Left colon (tissue), 2 donors: ENCODE measurements at regions not wholly inside any gene's neighbourhood (a gene's known extent, or its start where the extent isn't known, plus 50 kb on each side); places are given as distances from the start of the nearest gene placed in this dataset.
"Not testable (repeated sequence)": the region's sequence is repeated elsewhere in the genome, so short reads cannot be mapped to it uniquely, and the experiment has no call there.

Experiments
- ATAC-seq: fragments of 200-7000 bp; cut with Tn5 transposase; one replicate; pipeline ENCODE4 v1.9.1; 2020; ENCODE audit warnings: mild to moderate bottlenecking, moderate library complexity
- DNase-seq, 2 donors: peaks; one replicate each; pipeline ENCODE4 v3.0.0-alpha.2; 2020
- intact Hi-C, 2 donors: fragments of 100-400 bp; cut with DNase I in 1 of 2; cut with micrococcal nuclease in 1 of 2; formaldehyde crosslinking; loops; one replicate each; pipeline versions ENCODE4 v1.11.2 to v1.14.0; 2022; cut with DNase I, micrococcal nuclease
- donor health status: DM: no; HTN: no; CAD: no.
- donor health status: DM: yes; HTN: yes; CAD: no.

GRCh38 chr22:47406896-47407295 is 644.4 kb downstream of the TBC1D22A start:
- no peak for ATAC-seq
- intact Hi-C loops: no loop called here

GRCh38 chr22:47406180-47406834 is 643.9 kb downstream of the TBC1D22A start:
- DNase-seq (no peak), ATAC-seq (no peak)
- intact Hi-C loops: no loop called here

More at GRCh38 chr22:47406896-47407295, 644.4 kb downstream of the TBC1D22A start:
- no peak for DNase-seq

GRCh38 chr22:47405222-47405621 is 642.8 kb downstream of the TBC1D22A start:
- intact Hi-C loops, ATAC-seq, DNase-seq: not testable (repeated sequence)

GRCh38 chr22:47402876-47403525 is 640.6 kb downstream of the TBC1D22A start:
- intact Hi-C loops: no loop called here
- no peak for DNase-seq
- no peak for ATAC-seq

GRCh38 chr22:47401976-47402770 is 639.7 kb downstream of the TBC1D22A start:
- no peak for DNase-seq
- no peak for ATAC-seq
- intact Hi-C loops: no loop called here

GRCh38 chr22:47401592-47401898 is 639.1 kb downstream of the TBC1D22A start:
- DNase-seq (no peak), ATAC-seq (no peak)
- intact Hi-C loops: no loop called here

GRCh38 chr22:47400701-47401591 is 638.5 kb downstream of the TBC1D22A start:
- no peak for ATAC-seq
- DNase-seq: no peak
- intact Hi-C loops: no loop called here

GRCh38 chr22:47400131-47400530 is 637.7 kb downstream of the TBC1D22A start:
- DNase-seq, intact Hi-C loops, ATAC-seq: not testable (repeated sequence)

GRCh38 chr22:47398921-47399790 is 636.7 kb downstream of the TBC1D22A start:
- intact Hi-C loops: no loop called here
- DNase-seq (no peak), ATAC-seq (no peak)

- intact Hi-C loops: no loop called here
- ATAC-seq: no peak
- no peak for DNase-seq
Observed at GRCh38 chr22:47398491-47398890, 636.0 kb downstream of the TBC1D22A start.

GRCh38 chr22:47397673-47398072 is 635.2 kb downstream of the TBC1D22A start:
- intact Hi-C loops: no loop called here
- no peak for DNase-seq
- no peak for ATAC-seq

- DNase-seq (peak in 1 of 2 donors; percentile 7), ATAC-seq (no peak)
- intact Hi-C loops: no loop called here
Observed at GRCh38 chr22:47396515-47396914, 634.1 kb downstream of the TBC1D22A start.

GRCh38 chr22:47396105-47396504 is 633.7 kb downstream of the TBC1D22A start:
- no peak for ATAC-seq
- peak in 1 of 2 donors; percentile 8 for DNase-seq
- intact Hi-C loops: no loop called here

GRCh38 chr22:47395481-47395880 is 633.0 kb downstream of the TBC1D22A start:
- DNase-seq (peak in 1 of 2 donors; percentile 10), ATAC-seq (no peak)
- intact Hi-C loops: no loop called here

GRCh38 chr22:47394504-47395440 is 632.3 kb downstream of the TBC1D22A start:
- ATAC-seq (no peak), DNase-seq (peak in 1 of 2 donors; percentile 3)

GRCh38 chr22:47393191-47393590 is 630.7 kb downstream of the TBC1D22A start:
- intact Hi-C loops: no loop called here
- no peak for ATAC-seq
- no peak for DNase-seq

More at GRCh38 chr22:47394504-47395440, 632.3 kb downstream of the TBC1D22A start:
- intact Hi-C loops: no loop called here

- intact Hi-C loops: no loop called here
- DNase-seq (no peak), ATAC-seq (no peak)
Observed at GRCh38 chr22:47392729-47393128, 630.3 kb downstream of the TBC1D22A start.
